Fibroblast of skin of left biceps (primary cell): ENCODE measurements at regions not wholly inside any gene's neighbourhood (a gene's known extent, or its start where the extent isn't known, plus 50 kb on each side); places are given as distances from the start of the nearest gene placed in this dataset.
A peak's percentile ranks its signal among the peaks of the same experiment; 100 is the strongest.
"Not testable (repeated sequence)": the region's sequence is repeated elsewhere in the genome, so short reads cannot be mapped to it uniquely, and the experiment has no call there.

Source experiments
- DNase-seq, 2 experiments: peaks; one replicate each; pipeline ENCODE4 v3.0.0-alpha.2; 2013; ENCODE audit warnings: low read depth in 2 of 2

GRCh38 chrX:31014474-31014873 is 57.4 kb downstream of the FTHL17 start:
- DNase-seq, result not testable (repeated sequence)

DNA sequence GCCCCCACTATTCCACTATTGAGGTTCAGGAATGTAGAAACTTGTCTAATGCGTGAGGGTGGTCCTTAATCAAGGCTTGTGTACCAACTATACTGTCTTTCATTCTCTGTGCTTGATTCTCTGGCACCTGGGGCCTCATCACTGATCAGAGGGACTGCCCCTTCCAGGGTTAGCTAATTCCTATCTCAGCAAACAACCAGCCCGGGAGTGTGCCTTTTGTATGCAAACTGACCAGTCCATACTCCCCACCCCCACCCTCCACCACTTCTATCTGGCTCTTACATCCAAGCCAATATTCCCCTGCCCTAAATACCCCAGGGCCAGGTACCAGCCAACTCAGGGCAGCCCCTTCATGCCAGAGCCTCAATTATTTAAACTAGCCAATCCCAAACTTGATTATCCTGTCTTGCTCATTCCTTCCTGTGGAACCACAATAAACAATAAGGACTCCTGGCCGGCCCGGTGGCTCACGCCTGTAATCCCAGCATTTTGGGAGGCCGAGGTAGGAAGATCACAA is 59.3 kb downstream of the FTHL17 start:
- no peak for DNase-seq

GRCh38 chrX:31007321-31007720 is 64.5 kb downstream of the FTHL17 start:
- no peak for DNase-seq

- no peak for DNase-seq
These were observed 65.8 kb downstream of the FTHL17 start for GRCh38 chrX:31006027-31006426.

GRCh38 chrX:30997411-30997810 is 74.4 kb downstream of the FTHL17 start:
- DNase-seq, result no peak

- no peak for DNase-seq
These were observed 76.1 kb downstream of the FTHL17 start for GRCh38 chrX:30995705-30996104.

- DNase-seq, result no peak
These were observed 76.7 kb downstream of the FTHL17 start for GRCh38 chrX:30995060-30995700.

DNA sequence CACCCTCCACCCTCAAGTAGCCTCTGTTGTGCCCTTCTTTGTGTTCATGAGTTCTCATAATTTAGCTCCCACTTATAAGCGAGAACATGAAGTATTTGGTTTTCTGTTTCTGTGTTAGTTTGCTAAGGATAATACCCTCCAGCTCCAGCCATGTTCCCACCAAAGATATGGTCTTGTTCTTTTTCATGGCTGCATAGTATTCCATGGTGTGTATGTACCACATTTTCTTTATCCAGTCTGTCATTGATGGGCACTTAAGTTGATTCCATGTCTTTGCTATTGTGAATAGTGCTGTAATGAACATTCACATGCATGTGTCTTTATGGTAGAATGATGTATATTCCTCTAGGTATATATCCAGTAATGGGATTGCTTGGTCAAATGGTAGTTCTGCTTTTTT is 77.8 kb downstream of the FTHL17 start:
- DNase-seq, result not testable (repeated sequence)

GRCh38 chrX:30992381-30992904 is 79.4 kb downstream of the FTHL17 start:
- no peak for DNase-seq

- no peak for DNase-seq
These were observed 81.5 kb downstream of the FTHL17 start for GRCh38 chrX:30990361-30990760.

- no peak for DNase-seq
These were observed 89.4 kb downstream of the FTHL17 start for GRCh38 chrX:30982467-30982866.

GRCh38 chrX:30981968-30982367 is 89.9 kb downstream of the FTHL17 start:
- no peak for DNase-seq

DNA sequence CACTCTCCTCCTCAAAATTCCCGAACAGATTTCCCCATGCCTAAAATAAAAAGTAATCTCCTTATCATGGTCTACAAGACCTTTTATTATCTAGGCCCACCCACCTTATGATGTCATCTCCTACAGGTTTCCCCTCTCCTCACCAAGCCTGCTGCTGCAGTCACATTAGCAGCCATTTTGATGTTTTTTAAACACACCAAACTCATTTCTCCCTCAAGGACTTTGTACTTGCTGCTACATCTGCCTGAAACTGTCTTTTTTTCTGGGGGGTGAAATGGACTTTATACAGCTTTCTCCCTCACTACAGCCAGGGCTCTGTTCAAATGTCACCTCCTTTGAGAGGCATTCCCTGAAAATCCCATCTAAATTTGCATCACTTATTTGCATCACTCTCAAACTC is 90.2 kb upstream of the TAB3 start:
- no peak for DNase-seq

DNA sequence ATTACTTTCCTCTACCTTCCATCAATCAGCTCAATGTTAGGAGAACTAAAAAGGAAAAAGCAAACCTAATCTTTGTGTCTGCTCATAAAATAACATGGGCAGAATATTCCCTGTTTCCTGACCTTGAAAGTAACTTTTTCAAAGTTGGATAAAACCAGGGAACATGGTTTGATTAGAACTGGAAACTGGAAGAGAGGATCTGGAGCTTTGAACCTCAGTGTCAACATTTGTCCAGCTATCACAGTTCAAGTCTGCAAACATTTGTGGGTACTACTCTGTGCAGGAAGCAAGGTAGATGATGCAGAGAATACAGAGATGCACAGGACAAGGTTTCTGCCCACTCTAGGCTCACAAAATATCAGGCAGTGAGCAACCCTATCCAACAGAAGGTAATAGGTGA is 86.4 kb upstream of the TAB3 start:
- DNase-seq, result no peak

DNA sequence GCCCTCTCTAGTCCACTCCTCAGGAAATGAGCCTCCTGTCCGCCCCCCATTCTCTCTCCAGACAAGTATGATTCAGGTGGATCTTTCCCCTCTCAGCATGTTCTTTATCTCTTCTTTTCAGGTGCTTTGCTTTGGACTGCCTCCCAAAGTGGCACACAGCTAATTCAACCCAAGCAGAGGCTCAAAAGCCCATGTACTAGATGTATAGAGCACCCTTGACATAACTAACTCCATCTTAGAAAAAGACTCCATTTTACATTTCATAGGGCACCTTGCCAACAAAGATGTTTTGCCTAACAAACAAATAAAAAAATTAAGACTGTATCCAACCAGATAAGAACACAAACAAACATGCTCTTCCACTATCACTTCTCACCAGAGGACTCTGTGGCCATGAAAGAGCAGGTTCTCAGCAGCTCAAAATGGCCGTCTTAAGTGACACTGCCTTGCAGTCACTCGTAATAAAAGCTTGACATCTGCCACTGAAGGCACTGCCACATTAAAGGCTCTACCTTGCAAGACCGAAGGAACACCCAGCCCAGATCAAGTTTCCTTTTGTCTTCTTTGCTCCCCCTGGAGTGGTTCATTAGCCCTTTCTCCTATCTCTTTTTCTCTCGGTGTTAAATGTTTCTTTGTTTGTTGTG is 84.9 kb upstream of the TAB3 start:
- DNase-seq, result no peak

DNA sequence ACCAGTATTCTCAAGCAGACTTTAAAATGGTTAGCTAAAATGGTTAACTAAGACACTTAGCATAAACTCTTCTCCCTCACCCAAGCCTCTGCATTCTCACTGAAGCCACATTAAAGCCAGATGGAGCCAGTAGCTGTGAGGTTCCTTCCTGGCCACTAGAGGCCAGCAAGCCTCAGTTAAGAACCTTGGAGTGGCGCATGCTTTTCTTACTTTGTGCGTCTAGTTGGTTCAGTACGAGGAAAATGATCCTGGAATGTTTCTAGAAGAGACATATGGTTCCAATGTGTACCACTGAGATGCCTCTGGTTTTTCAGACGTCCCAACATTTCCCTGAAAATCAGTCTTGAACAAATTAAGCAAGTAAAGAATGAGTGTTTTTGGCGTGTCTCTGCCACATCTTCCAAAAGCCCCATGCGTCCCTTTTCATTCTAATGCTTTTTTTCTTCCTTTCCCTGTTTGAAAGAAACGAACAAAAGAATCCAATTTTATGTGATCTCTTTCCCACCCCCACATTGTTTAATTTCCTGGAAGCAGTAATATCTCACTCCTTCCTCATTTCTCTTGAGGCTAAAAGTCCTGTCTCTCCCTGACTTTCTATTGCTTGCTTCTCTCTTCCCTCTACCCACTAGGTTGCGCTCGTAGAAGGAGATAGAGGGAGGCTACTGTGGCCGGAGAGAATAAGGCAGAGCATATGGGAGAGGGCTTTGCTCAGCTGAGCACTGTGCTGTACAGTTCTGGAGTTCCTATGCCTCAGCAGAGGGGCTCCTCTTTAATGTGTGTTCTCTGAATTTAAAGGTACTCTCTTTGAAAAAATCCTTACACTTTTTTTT is 82.9 kb upstream of the TAB3 start:
- peak in 1 of 2 experiments; percentile 27 for DNase-seq

GRCh38 chrX:30967516-30967915 is 78.5 kb upstream of the TAB3 start:
- no peak for DNase-seq

- no peak for DNase-seq
These were observed 76.7 kb upstream of the TAB3 start for GRCh38 chrX:30965767-30966166.

DNA sequence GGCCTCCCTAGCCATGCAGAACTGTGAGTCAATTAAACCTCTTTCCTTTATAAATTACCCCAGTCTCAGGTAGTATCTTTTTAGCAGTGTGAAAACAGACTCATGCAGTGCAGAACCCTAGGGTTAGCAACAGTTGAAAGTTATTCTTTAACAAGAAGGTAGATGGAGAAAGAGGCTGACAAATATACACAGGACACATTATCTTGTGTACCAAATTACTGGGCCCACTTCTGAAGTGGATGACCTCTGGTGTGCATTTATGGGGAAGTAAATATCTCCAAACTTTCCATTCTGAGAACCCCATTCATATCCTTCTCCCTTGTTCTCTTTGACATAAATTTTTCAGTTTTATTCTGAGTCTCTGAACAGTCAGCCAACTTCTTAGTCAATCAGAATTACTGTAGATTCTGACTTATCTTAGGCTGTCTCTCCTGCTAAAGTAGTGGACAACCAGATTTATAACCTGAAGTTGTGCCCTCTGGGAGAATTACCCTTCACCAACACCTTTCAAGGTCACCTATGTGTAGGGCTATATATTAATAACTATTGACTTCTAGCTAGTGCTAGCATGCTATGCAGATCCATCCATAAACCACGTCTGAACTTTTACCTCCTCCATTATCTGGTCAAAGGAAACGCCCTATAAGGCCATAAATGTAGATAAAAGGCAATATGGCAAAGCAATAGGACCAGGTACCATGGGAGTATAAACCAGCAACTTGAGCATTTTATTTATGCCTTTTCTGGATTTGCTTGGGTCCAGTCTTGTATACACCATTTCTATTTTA is 72.5 kb upstream of the TAB3 start:
- no peak for DNase-seq

DNA sequence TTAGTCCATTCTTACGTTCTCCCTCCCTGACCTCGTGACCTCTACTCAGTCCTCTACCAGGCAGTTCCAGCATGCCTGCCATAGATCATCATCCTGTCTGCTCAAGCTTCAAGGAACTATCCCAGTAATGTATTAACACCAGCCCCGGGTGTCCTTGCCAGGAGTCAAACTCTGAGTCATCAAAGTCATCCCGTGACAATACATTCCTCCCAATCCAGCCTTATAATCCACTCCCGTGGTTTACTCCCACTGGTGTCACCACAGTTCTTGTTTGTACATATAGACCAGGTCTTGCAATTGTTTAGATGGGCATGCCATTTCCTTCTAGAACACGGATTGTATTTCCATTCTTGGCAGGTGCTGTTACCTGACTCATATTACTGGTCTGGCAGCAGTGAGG is 68.7 kb upstream of the TAB3 start:
- DNase-seq, result no peak

GRCh38 chrX:30955687-30956086 is 66.6 kb upstream of the TAB3 start:
- DNase-seq, result no peak

- no peak for DNase-seq
These were observed 61.9 kb upstream of the TAB3 start for GRCh38 chrX:30951003-30951402.
